T47D (cell line): ENCODE measurements at regions not wholly inside any gene's neighbourhood (a gene's known extent, or its start where the extent isn't known, plus 50 kb on each side); places are given as distances from the start of the nearest gene placed in this dataset.

ENCODE experiments used
- DNase-seq, 2 experiments: peaks; one replicate each; pipeline versions ENCODE4 v3.0.0 to v3.0.0-alpha.2; 2011 to 2012; ENCODE audit warnings: low read depth in 1 of 2, low spot score in 1 of 2
- JUND ChIP-seq: IDR thresholded peaks from 2 replicates; pipeline ENCODE4 v1.6.1; 2012; ENCODE audit warnings: low read depth
- in situ Hi-C: cut with HindIII; loops from 2 replicates; pipeline ENCODE4 v1.10.0; 2016; ENCODE audit warnings: low sequenced_read_pairs, low pct_unique_long_range_greater_than_20kb

DNA sequence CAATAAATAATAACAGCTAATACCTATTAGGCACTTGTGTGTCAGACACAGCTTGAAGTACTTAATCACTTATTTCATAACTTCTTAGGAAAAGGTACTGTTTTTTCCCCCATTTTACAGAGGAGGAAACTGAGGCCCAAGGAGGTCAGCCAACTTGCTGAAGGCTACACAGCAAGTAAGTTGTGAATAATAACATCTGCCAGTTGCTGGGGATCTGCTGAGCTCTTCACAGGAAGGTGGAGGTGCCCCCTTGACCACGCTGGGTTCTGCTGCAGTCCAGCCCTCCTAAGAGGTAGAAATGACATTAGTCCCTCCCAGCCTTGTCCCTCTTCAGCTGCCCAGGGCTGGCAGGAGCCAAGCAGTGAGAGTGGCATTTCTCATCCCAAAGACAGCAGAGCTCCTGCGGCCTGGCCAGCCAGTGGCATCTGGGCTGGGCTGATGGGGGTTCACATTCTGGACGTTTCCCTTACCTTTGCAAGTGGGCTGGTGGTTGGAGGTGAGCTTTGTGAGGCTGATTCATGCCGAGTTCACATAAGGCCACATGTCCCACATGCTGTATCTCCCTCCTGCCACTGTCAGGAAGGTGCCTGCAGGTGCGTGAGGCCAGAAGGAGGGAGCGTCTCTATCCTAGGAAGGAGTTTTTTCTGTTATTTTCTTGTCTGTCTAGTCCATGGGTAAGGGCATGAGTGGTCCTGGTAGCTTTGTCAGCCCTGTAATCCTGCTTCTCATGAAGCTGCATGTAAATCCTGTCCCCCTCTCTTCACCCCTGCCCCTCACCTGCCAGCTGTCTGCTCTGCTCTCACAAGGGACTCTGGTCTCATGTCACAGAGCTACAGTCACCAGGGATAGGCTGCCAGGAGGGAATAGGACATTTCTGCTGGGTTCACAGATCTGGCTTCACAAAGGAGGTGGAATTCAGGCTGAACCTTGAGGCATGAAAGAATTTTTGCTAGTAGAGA is 171.7 kb downstream of the MACROH2A1 start:
- no peak for DNase-seq
- no peak for TF ChIP-seq JUND
- in situ Hi-C loops = no loop called here

DNA sequence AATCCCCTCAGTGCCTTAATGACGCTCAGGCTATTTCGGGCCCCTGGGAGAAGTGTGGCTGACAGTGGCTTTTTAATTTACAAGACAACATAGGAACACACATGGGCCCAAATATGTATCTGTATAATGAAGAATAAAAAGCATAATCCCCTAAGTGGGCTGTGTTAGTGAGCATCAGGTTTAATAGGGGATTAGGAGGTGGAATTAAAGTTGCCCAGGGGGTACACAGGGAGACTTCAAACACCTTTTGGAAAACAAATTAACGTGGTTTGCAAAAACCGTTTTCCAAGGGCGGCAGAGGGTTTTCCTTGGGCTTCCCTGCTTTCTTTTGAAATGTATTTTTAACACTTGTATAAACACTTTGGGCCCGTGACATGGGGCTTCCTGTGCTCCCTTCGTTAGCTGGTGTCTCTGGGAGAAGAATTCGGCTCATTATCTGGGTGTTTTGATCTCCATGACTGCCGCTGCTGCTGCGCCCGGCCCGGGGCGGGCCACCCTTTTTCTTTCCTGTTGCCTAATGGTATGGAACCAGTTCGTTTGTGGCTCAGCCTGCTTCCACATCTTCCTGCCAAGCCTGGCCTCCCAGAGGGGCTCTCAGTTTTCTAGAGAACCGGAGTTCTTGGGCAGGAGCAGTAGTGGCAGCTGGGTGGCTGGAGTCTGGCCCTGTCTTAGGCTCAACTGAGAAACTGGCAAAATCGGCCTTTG is 173.0 kb downstream of the MACROH2A1 start:
- in situ Hi-C loops = no loop called here
- no peak for TF ChIP-seq JUND
- no peak for DNase-seq

DNA sequence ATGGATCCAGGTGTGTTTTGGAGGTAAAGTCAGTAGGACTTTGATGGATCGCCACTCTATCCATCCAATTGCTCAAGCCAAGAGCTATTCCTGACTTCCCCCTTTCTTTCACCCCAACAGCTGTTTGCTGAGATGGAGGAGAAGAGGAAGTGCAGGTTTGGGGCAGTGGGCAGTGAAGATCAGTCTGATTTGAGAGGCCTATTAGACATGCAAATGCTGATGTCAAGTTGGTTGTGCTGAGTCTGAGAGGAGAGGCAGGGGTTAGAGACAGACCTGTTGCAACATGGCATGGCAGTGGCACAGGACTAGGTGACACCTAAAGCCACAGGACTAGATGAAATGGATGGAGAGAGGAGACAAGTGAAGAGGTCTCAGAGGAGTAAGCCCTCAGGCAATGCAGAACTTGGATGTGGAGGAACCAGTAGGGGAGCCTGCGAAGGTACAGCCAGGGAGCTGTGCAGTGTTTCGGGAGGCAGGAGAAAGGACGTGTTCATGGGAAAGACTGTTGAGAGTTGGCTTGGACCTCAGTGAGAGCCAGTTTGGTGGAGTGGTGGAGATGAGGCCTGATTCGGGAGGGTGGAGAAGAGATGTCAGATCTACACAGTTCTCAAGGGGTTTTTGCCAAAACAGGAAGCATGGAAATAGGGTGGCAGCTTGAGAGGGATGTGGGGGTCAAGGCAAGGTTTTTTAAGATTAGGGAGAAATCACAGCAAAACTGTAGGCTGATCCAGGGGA is 175.0 kb downstream of the MACROH2A1 start:
- DNase-seq = peak in 1 of 2 experiments; percentile 23
- in situ Hi-C loops = no loop called here
- no peak for TF ChIP-seq JUND

DNA sequence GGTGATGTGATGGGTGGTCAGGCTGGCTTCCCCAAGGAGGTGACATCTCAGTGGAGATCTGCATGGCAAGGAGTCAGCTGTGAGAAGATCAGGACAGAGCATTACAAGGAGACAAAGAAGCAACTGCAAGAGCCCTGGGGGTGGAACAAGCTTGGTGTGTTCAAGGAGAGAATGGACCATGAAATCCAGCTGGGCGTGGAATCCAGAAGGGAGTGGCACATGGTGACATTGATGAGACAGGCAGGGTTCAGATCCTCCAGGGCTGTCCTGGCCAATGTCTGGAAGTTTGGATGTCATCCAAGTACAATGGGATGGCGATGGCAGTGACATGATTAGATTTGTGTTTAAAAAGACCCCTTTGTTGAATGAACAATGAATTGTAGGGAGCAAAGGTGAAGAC is 175.6 kb downstream of the MACROH2A1 start:
- TF ChIP-seq JUND = no peak
- DNase-seq = no peak
- in situ Hi-C loops = no loop called here

DNA sequence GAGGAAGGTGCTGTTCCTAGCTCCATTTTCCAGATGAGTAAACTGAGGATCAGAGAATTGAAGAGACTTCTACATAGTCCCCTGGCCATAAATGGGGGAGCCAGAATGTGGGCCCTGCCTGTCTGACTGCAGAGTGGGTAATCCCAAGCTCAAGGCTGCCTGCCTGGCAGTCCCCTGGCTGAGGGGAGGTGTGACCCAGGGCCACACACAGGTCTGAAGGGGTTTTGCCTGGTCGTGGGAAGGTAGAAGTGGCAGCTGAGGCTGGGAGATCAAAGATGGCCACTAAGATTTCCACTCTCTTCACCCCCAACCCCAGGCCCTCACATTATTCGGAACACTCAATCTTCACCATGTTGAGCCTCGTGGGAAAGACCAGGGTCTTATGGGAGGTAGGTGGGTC is 176.3 kb downstream of the MACROH2A1 start:
- DNase-seq = no peak
- no peak for TF ChIP-seq JUND
- in situ Hi-C loops = no loop called here

DNA sequence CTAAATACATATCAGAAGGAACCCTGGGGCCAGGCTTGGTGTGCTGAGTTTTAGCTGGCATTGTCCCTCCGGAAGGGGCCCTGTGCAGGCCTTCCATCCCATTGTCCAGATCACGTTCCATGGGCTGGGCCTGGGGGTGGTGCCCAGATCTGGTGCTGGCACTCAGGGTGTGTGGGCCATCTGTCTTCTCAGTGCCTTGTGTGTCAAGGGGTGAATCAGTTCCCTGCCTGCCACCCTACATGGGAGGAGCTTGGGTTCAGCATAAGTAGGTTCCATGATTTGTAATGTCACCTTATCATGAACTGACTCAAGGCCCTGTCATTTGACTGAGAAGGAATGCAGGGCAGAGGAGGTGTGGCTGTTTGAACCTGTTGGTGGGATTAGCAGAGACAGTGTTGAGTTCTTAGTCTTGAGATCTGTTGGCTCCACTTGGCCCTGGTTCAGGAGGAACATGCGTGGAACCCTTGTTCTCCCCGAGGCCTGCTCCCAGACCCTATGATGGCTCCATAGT is 176.8 kb downstream of the MACROH2A1 start:
- in situ Hi-C loops = no loop called here
- no peak for DNase-seq
- TF ChIP-seq JUND = no peak

DNA sequence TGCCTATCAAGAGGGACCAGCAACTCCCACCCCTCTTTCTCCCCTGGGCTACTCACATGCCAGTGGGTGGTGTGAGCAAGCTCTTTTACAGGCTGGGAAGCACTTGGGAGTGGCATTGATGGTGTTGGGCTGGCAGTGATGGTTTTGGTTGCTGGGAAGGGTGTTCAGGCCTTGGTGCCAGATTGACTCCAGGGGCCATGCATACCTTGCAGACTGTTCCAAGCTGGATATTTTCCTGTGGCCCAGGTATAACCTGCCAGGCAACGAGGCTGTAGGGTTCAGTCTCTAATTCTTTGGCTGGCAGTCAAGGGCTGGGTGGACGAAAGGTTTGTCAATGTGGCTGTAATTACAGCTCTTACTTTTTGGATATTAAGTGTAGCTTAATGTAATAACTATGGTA is 177.3 kb downstream of the MACROH2A1 start:
- TF ChIP-seq JUND = no peak
- in situ Hi-C loops = no loop called here
- DNase-seq = peak in 1 of 2 experiments; percentile 22

DNA sequence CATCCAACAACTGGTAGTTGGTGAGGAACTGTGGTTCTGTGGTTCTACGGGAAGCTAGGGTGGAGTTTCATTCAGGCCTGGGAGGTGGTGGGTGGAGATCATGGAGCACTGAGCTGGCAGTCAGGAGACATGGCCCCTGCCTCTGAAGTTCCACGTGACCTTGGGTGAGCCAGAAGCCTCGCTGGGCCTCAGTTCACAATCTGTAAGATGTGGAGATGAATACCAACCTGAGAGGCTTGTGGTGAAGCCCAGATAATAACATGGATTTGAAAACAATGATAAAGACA is 177.9 kb downstream of the MACROH2A1 start:
- in situ Hi-C loops = no loop called here
- DNase-seq = no peak
- no peak for TF ChIP-seq JUND

DNA sequence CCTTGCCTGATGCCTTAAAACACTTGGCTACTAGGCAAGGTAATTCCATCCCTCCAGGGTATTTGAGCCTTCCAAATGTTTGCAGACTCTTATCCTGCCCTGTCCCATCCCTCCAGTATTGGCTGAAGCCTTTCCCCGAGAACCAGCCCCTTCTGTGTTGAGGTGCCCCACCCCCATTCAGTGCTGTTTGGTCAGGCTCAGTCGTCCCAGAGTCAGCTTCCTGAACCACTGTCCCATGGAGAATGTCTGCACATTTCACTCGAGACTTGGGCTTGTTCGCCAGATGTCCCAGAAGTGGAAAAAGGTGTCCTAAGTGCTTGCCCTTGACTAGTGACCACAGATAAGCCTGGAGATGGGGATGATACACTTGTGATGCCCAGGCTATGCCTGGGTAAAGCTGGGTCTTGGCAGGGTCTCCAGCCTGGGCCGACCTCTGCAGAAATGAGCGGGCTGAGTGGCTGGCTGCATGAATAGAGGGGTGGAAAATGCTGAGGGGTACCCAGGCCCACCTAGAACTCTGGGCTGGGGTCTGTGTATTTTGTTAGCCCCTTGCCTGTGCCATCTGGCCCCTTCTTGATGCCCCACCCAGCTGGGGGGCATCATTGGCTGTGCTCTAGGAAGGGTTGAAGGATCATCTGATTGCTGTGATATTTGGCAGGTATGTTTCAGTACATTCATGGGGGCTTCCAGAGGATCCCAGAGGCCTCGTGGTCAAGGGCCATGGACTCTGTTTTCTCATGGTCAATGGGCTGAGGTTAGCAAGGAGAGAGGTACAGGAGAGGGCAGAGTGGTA is 178.4 kb downstream of the MACROH2A1 start:
- in situ Hi-C loops = no loop called here
- no peak for TF ChIP-seq JUND
- peak in 1 of 2 experiments; percentile 15 for DNase-seq

DNA sequence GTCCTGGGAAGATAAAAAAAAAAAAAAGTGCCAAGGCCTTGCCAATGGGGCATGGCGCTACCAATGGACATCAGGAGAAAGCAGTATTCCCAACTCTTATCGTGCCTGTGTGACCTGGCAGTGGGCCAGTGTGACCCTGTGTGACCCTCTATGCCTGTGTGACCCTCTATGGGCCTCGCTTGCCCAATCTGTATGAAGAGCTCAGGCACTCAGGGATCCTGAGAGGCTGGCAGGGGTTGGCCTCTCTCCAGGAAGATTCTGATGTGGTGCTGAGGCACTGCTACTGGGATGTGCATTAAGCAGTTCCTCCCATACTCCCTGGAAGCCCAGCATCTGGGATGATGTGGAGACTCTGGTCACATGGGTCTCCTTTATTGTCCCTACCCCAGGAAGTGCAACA is 179.2 kb downstream of the MACROH2A1 start:
- TF ChIP-seq JUND = no peak
- in situ Hi-C loops = no loop called here
- DNase-seq = no peak

DNA sequence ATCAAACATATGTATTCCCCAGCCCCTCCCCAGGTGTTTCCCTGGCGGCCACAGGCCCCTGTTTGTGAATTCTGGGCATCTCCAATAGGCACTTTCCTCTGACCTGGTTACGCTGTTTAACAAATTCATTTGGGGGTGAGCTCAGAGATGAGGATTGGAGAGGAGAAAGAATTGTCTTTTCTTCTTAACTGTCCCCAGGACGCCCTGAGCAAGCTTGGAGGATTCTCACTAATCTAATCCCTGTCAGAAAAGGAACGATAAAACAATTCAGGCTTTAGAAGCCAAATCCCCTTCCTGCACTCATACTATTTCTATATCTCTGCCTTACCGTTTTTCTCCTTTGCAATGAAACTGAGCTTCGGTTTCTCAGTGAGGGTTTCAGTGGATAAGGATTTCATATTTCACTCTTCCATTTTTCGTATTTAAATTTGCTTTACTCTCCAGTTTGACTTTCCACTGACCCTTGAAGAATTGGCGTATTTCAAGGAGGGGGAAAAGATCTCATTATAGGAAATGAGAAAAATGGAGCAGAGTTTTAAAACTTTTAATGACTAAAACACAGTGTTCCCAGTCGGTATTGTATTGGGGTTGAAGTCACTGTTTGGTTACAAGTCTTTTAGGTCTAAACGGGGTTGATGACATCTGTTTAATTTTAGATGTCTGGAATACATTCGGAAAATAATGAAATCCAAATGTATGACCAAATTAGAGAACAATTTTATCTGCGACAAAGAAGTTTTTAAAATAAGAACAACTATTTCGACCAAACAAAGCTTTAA is 180.1 kb downstream of the MACROH2A1 start:
- in situ Hi-C loops = no loop called here
- no peak for DNase-seq
- no peak for TF ChIP-seq JUND
